AG10803 (cell line): ENCODE measurements at regions not wholly inside any gene's neighbourhood (a gene's known extent, or its start where the extent isn't known, plus 50 kb on each side); places are given as distances from the start of the nearest gene placed in this dataset.

ENCODE experiments used
- DNase-seq: peaks from one replicate; pipeline ENCODE4 v3.0.0; 2010; ENCODE audit warnings: low read depth
- H3K4me3 ChIP-seq: 2 replicates; pipeline ENCODE4 v1.5.1; 2011; ENCODE audit warnings: mild to moderate bottlenecking, low read length, control low read depth
- CTCF ChIP-seq: conservative IDR thresholded peaks from 2 replicates; pipeline ENCODE4 v1.5.1; 2011; ENCODE audit warnings: mild to moderate bottlenecking, low read length, control low read depth, inconsistent platforms

- TF ChIP-seq CTCF = no peak
- DNase-seq = no peak
- no peak overlapping the region for H3K4me3 ChIP-seq
These were observed 337.3 kb upstream of the GNPDA2 start for GRCh38 chr4:45063696-45064095.

- no peak for DNase-seq
- no peak for TF ChIP-seq CTCF
- H3K4me3 ChIP-seq = no peak overlapping the region
These were observed 336.7 kb upstream of the GNPDA2 start for GRCh38 chr4:45062935-45063545.

- TF ChIP-seq CTCF = no peak
- no peak for DNase-seq
- no peak overlapping the region for H3K4me3 ChIP-seq
These were observed 317.6 kb upstream of the GNPDA2 start for GRCh38 chr4:45043911-45044310.

- no peak for TF ChIP-seq CTCF
- H3K4me3 ChIP-seq = no peak overlapping the region
- DNase-seq = no peak
These were observed 310.3 kb upstream of the GNPDA2 start for GRCh38 chr4:45036677-45037076.

GRCh38 chr4:45033676-45034419 lies 307.5 kb upstream of the GNPDA2 start:
- DNase-seq = no peak
- no peak overlapping the region for H3K4me3 ChIP-seq
- no peak for TF ChIP-seq CTCF

GRCh38 chr4:45030059-45030458 lies 303.7 kb upstream of the GNPDA2 start:
- no peak for TF ChIP-seq CTCF
- H3K4me3 ChIP-seq = no peak overlapping the region
- no peak for DNase-seq

- no peak overlapping the region for H3K4me3 ChIP-seq
- no peak for TF ChIP-seq CTCF
- no peak for DNase-seq
These were observed 281.2 kb upstream of the GNPDA2 start for GRCh38 chr4:45007508-45007907.
